K562 (cell line): ENCODE measurements at regions not wholly inside any gene's neighbourhood (a gene's known extent, or its start where the extent isn't known, plus 50 kb on each side); places are given as distances from the start of the nearest gene placed in this dataset.
A peak's percentile ranks its signal among the peaks of the same experiment; 100 is the strongest.

Experiments
- ATF6 ChIP-seq: sonication (generic); formaldehyde crosslinking; IDR thresholded peaks from 2 replicates; pipeline ENCODE4 v1.4.0; 2020; ENCODE audit warnings: mild to moderate bottlenecking, missing genetic modification reagents
- BCL6 ChIP-seq: fragments of 250-450 bp; sonication (Bioruptor Pico); IDR thresholded peaks from 2 replicates; pipeline ENCODE4 v1.4.0; 2020
- CHCHD3 ChIP-seq: fragments of 250-450 bp; sonication (Bioruptor Pico); IDR thresholded peaks from 2 replicates; pipeline ENCODE4 v2.1.2; 2022; ENCODE audit warnings: mild to moderate bottlenecking
- E2F5 ChIP-seq: sonication (generic); formaldehyde crosslinking; IDR thresholded peaks from 2 replicates; pipeline ENCODE4 v1.8.0; 2022; ENCODE audit warnings: mild to moderate bottlenecking, missing genetic modification reagents
- MCM7 ChIP-seq, 2 experiments: fragments of 450-650 bp; IDR thresholded peaks; 2 replicates each; pipeline ENCODE4 v1.6.1; 2016 to 2018
- PRPF4 ChIP-seq: fragments of 200-400 bp; formaldehyde crosslinking; IDR thresholded peaks from one replicate; pipeline ENCODE4 v1.6.1; 2017; ENCODE audit warnings: low read length, low read depth, mild to moderate bottlenecking; ENCODE audit not compliant: insufficient read depth, poor library complexity, severe bottlenecking
- PTTG1 ChIP-seq: fragments of 450-650 bp; IDR thresholded peaks from 2 replicates; pipeline ENCODE4 v1.6.1; 2016; ENCODE audit warnings: low read depth, mild to moderate bottlenecking, missing genetic modification characterization, missing compliant biosample characterization
- ZNF23 ChIP-seq: fragments of 250-450 bp; sonication (Bioruptor Pico); IDR thresholded peaks from 2 replicates; pipeline ENCODE4 v1.4.0; 2020; ENCODE audit warnings: mild to moderate bottlenecking
- ZNF316 ChIP-seq: fragments of 450-650 bp; IDR thresholded peaks from 2 replicates; pipeline ENCODE4 v1.6.1; 2016
- ZNF444 ChIP-seq: fragments of 250-450 bp; sonication (Bioruptor Pico); IDR thresholded peaks from 2 replicates; pipeline ENCODE4 v1.4.0; 2020; ENCODE audit warnings: mild to moderate bottlenecking, moderate library complexity
- ZNF76 ChIP-seq: fragments of 250-450 bp; sonication (Bioruptor Pico); IDR thresholded peaks from 2 replicates; pipeline ENCODE4 v1.4.0; 2020; ENCODE audit warnings: mild to moderate bottlenecking, moderate library complexity, borderline replicate concordance
- ZSCAN29 ChIP-seq: fragments of 450-650 bp; IDR thresholded peaks from 2 replicates; pipeline ENCODE4 v1.6.1; 2017
- TF ChIP-seq, protein P1 (sequence below): fragments of 450-650 bp; IDR thresholded peaks from 2 replicates; pipeline ENCODE4 v1.6.1; 2017; ENCODE audit warnings: mild to moderate bottlenecking, moderate library complexity
- TF ChIP-seq, protein P2 (sequence below): fragments of 200-600 bp; sonication (generic); IDR thresholded peaks from one replicate; pipeline ENCODE4 v1.6.1; 2012; ENCODE audit warnings: mild to moderate bottlenecking, low read depth, low read length, inconsistent platforms

GRCh38 chr5:87116825-87117512 is 150.7 kb upstream of the RASA1 start (continued):
- TF ChIP-seq ATF6: no peak
- TF ChIP-seq E2F5 (CRISPR knock-in tag): no peak
- TF ChIP-seq ZNF23 (CRISPR knock-in tag): no peak
- TF ChIP-seq, protein P1, sequence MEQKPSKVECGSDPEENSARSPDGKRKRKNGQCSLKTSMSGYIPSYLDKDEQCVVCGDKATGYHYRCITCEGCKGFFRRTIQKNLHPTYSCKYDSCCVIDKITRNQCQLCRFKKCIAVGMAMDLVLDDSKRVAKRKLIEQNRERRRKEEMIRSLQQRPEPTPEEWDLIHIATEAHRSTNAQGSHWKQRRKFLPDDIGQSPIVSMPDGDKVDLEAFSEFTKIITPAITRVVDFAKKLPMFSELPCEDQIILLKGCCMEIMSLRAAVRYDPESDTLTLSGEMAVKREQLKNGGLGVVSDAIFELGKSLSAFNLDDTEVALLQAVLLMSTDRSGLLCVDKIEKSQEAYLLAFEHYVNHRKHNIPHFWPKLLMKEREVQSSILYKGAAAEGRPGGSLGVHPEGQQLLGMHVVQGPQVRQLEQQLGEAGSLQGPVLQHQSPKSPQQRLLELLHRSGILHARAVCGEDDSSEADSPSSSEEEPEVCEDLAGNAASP: no peak
- no peak for TF ChIP-seq MCM7 (IDR thresholded peaks at IDR 0.05)
- no peak for TF ChIP-seq PRPF4
- no peak for TF ChIP-seq CHCHD3 (CRISPR knock-in tag)
- no peak for TF ChIP-seq ZNF444 (CRISPR knock-in tag)
- no peak for TF ChIP-seq PTTG1 (tag)
- TF ChIP-seq, protein P2, sequence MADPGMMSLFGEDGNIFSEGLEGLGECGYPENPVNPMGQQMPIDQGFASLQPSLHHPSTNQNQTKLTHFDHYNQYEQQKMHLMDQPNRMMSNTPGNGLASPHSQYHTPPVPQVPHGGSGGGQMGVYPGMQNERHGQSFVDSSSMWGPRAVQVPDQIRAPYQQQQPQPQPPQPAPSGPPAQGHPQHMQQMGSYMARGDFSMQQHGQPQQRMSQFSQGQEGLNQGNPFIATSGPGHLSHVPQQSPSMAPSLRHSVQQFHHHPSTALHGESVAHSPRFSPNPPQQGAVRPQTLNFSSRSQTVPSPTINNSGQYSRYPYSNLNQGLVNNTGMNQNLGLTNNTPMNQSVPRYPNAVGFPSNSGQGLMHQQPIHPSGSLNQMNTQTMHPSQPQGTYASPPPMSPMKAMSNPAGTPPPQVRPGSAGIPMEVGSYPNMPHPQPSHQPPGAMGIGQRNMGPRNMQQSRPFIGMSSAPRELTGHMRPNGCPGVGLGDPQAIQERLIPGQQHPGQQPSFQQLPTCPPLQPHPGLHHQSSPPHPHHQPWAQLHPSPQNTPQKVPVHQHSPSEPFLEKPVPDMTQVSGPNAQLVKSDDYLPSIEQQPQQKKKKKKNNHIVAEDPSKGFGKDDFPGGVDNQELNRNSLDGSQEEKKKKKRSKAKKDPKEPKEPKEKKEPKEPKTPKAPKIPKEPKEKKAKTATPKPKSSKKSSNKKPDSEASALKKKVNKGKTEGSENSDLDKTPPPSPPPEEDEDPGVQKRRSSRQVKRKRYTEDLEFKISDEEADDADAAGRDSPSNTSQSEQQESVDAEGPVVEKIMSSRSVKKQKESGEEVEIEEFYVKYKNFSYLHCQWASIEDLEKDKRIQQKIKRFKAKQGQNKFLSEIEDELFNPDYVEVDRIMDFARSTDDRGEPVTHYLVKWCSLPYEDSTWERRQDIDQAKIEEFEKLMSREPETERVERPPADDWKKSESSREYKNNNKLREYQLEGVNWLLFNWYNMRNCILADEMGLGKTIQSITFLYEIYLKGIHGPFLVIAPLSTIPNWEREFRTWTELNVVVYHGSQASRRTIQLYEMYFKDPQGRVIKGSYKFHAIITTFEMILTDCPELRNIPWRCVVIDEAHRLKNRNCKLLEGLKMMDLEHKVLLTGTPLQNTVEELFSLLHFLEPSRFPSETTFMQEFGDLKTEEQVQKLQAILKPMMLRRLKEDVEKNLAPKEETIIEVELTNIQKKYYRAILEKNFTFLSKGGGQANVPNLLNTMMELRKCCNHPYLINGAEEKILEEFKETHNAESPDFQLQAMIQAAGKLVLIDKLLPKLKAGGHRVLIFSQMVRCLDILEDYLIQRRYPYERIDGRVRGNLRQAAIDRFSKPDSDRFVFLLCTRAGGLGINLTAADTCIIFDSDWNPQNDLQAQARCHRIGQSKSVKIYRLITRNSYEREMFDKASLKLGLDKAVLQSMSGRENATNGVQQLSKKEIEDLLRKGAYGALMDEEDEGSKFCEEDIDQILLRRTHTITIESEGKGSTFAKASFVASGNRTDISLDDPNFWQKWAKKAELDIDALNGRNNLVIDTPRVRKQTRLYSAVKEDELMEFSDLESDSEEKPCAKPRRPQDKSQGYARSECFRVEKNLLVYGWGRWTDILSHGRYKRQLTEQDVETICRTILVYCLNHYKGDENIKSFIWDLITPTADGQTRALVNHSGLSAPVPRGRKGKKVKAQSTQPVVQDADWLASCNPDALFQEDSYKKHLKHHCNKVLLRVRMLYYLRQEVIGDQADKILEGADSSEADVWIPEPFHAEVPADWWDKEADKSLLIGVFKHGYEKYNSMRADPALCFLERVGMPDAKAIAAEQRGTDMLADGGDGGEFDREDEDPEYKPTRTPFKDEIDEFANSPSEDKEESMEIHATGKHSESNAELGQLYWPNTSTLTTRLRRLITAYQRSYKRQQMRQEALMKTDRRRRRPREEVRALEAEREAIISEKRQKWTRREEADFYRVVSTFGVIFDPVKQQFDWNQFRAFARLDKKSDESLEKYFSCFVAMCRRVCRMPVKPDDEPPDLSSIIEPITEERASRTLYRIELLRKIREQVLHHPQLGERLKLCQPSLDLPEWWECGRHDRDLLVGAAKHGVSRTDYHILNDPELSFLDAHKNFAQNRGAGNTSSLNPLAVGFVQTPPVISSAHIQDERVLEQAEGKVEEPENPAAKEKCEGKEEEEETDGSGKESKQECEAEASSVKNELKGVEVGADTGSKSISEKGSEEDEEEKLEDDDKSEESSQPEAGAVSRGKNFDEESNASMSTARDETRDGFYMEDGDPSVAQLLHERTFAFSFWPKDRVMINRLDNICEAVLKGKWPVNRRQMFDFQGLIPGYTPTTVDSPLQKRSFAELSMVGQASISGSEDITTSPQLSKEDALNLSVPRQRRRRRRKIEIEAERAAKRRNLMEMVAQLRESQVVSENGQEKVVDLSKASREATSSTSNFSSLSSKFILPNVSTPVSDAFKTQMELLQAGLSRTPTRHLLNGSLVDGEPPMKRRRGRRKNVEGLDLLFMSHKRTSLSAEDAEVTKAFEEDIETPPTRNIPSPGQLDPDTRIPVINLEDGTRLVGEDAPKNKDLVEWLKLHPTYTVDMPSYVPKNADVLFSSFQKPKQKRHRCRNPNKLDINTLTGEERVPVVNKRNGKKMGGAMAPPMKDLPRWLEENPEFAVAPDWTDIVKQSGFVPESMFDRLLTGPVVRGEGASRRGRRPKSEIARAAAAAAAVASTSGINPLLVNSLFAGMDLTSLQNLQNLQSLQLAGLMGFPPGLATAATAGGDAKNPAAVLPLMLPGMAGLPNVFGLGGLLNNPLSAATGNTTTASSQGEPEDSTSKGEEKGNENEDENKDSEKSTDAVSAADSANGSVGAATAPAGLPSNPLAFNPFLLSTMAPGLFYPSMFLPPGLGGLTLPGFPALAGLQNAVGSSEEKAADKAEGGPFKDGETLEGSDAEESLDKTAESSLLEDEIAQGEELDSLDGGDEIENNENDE: no peak
- no peak for TF ChIP-seq BCL6 (CRISPR knock-in tag)
- TF ChIP-seq ZSCAN29: 0 out of 2 replicates have a peak, but pooled peaks have one; percentile 41
- no peak for TF ChIP-seq ZNF76 (CRISPR knock-in tag)
- no peak for TF ChIP-seq ZNF316
